Activated CD8-positive, alpha-beta memory T cell treated with anti-CD3 and anti-CD28 coated beads for 48 hours (primary cell): ENCODE measurements at regions not wholly inside any gene's neighbourhood (a gene's known extent, or its start where the extent isn't known, plus 50 kb on each side); places are given as distances from the start of the nearest gene placed in this dataset.

Experiments used
- DNase-seq, 3 experiments: peaks; one replicate each; pipeline ENCODE4 v3.0.0-alpha.2; 2020; ENCODE audit warnings: low read depth in 2 of 3, low spot score in 2 of 3

DNA sequence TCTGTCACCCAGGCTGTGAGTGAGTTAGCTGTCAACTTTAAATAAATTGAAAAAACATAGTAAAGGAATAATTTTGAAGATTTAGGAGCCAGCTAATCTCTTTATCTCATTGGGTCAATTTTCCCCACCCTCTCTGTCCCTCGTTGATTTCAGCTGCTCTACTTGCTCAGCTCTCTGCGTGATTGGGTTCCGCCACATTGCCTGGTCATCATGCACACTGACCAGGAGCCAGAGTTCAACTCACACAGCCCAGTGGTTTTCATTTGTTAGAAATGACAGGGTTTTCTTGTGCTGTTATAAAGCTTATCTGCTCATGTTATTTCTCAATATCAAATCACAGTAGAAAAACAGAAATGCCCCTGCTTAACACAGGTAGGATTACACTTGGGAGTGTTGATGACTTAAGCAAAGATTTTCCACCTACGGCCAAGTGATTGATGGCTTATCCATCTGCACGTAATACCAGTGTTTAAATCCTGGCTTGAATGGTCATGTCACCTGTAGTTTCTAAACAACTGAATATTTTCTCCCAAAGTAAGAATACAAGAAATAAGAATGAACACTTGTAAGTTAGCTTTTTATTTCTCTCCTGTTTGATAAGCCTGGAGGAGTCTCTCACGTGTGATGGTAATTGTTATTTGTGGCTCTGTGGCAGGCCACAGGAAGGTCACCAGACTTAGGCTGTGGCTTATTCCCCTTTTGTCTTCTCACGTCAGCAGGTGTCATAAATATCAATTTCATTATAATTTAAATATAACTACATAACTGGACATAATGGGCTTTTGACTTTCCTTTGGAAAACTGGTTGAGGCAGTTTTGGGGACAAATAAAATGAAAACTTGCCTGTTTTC, 367.2 kb upstream of the DDHD1 start:
- DNase-seq = no peak

DNA sequence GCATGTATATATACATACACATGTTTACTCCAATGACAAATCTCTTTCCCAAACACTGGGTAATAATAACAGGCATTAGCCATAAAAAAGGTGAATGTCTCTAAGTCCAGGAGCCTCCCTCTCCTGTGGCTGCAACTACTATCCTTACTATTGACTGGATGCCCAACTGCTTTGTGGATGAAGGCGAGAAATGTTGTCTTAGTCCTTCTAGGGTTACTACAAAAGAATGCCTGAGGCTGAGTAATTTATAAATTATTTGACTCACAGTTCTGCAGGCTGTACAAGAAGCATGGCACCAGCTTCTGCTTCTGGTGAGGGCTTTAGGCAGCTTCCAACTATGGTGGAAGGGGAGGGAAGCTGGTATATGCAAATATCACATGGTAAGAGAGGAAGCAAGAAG, 366.0 kb upstream of the DDHD1 start:
- DNase-seq = no peak

DNA sequence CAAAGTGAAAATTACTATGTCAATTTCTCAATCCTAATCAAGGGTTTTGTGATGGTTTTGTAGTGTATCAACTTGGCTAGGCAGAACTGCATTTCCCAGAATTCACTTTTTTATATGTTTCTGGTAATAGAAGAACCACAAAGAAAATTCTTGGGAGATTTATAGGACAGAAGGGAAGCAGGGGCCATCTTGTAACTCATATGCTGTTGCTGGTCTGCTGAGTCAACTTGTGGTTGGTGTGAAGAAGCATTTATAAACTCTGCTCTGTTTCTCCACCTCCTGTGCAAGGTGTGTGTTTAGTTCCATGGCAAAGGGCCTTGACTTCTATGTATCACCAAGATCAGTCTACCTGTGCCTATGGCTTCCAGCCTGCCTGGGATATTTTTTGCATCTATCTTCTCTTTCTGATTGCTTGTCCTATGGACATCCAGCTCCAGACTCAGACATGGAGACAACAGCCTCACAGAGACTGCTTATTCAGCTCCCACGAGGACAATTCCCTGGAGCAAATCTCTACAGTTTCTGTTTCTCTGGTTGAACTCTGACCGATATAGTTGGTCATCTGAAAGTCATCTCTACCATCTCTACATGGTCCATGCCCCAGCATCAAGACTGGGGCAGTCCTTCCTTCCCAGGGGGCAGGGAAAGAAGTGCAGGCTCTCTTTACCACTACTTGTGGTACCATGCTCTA, 364.3 kb upstream of the DDHD1 start:
- DNase-seq = no peak

DNA sequence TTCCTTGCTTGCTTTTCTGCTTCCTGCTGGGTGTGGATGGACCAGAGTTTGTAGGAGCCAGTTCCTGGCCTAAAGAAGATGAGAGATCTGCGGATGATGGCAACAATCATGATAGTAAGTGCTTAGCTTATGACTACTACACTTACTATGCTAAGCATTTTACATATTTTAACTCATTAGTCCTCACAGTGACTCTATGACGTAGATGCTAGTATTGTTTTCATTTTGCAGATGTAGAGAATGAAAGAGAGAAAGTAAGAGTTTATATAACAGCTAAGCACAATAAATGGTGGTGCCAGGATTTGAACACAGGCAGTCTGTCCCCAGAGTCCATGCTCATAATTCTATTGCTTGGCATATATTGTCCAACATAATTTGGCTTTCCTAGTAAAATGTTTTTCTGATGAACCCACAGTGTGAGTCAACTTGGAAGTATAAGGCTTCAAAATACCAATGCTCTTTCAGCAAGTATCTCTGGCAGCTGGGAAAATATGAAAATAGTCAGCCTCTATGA, 363.2 kb upstream of the DDHD1 start:
- no peak for DNase-seq

DNA sequence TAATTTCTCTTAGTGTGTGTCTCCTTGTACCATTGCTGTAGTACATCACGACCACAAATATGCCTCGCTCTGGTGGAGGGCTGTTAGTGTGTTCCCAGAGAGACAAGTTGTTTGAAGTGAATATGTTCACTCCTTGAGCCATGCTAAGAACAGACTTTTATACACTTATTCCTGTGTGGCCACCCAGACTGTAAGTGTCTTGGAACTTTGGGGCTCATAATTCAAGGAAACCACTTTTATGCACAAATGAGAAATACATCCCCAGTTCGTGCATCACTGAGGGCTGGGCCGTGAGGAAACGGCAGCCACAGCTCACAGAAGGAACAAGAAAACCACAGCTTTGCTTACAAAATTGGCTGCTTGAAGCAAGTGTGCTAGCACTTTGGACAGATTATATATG, 362.2 kb upstream of the DDHD1 start:
- no peak for DNase-seq

DNA sequence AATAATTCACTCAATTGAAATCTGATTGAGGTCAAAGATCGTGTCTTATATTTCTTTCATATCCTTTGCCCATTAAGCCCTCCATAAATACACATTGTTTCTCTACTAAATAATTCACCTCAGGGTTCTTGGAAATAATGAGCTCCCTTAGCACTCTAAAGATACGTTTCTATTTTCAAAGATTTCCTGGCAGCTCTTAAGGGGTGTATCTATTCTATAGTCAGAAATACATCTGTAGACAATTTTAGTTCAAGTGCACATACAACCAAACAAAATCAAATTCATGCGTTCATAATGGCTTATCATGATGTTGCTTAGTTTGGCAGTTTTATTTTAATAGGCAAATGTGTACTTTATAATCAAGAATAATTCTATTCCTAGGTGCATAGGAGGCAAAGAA, 361.1 kb upstream of the DDHD1 start:
- DNase-seq = no peak

DNA sequence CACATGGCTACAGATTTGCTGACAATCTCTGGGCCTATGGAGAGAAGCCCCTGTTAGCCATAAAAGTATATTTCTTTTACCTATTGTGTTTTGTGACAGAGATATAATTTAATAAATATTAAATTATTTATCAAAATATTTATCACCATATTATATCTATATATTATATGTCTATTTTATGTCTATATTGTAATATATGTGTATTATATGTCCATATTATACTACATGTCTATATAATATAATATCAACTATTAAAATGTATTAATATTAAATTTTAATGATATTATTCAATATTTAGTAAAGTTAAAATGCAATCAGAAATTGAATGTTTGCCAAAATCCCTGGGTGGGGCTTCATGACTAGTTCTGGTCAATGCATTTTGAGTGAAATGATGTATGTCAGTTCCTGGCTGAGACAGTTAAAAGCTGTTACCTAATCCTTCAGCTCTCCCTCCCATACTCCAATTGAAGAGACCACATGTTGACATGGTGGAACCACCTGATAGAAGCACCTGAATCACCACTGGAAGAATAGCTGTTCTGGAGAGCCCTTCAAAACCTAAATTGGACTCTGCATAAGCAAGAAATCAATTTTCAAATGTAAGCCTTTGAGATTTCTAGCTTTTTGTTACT, 357.3 kb upstream of the DDHD1 start:
- DNase-seq = no peak

DNA sequence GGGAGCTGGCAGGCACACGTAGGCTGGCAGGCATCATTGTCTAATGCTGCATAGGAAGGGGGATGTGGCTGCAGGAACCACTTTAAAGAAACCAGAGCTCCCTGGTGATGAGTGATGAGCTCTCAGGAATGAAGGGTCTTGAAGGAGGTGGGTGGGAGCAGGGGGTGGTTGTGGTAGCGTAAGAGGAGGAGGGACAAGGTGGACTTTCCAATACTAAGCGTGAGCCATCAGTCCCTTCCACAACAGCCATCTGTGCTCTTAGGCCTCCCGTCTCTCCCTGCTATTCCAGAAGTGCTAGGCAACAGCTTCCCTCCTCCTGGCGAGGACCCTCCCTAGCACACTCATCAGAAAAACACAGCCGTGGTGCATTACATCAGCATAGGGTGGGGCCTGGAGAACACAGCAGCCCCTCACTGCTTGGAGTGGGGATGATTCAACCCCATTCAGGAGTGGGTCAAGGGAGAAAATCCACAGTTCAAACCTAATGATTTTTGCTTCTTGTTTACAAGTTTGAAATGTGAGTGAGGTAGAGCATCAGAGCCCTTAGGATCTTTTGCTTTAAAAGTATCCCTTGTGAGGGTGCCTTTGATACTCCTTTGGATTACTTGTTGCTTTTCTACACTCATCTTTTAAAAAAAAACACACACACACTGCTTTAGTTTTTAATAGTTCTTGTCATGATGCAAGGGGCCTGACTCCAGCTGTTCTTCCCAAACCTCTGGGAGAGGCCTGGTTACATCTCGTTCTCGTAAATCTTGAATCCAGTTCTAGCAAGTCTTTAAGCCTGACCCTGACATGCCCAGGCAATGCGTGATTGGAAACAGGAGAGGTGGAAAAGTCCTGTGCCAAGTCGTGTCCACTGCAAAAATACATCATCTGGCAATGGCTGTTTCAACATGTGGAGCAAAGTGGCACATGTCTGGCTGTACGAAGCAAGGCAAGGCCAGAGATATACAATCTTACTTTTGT, 356.4 kb upstream of the DDHD1 start:
- no peak for DNase-seq

DNA sequence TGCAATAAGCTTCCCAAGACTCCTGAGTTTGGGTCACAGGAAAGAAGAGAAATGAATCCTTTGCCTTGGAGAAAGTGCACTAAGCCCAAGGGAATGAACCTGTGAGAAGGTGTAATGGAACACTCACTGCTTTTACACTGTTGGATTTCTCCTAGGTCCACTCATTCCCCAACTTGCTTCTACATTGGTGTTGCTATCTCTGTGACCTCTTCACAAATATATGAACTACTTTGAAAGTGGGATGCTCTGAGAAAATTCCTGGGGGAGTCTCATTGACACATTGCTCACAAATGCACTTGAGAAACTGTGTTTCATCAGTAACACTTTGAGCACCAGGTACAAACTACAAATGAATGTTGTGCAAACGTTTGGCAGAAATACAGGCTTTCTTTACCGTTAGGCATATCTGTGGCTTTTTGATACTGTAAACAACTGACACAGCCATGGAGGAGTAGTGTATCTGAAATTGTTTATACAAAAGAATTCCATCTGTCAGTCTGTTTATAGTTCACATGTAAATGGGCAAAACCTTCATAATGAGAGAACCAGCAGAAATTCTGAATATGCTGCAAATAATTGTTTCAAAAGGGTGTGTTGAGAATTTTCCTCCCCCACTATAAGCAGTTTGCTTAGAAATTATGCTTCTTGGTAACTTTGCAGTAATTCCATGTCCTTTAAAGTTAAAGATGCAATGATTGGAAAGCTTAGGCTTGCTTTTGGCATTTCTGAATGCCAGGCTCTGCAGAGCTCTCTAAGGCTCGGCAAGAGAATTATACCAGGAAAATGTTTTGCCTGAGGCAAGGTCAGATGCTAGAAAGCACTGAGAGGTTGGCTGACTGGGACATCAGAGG, 348.5 kb upstream of the DDHD1 start:
- DNase-seq = no peak

DNA sequence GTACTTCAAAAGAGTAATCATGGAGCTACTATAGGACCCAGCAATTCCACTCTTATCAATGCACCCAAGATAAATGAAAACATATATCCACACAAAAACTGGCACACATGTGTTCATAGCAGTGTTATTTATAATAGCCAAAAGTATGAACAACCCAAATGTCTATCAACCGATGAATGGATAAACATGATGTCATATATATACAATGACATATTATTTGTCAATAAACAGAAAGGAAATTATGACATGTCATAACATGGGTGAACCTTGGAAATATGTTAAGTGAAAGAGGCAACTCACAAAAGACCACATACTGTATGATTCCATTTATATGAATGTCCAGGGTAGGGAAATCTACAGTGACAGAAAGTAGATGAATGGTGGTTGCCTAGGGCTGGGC, 347.1 kb upstream of the DDHD1 start:
- DNase-seq = no peak

DNA sequence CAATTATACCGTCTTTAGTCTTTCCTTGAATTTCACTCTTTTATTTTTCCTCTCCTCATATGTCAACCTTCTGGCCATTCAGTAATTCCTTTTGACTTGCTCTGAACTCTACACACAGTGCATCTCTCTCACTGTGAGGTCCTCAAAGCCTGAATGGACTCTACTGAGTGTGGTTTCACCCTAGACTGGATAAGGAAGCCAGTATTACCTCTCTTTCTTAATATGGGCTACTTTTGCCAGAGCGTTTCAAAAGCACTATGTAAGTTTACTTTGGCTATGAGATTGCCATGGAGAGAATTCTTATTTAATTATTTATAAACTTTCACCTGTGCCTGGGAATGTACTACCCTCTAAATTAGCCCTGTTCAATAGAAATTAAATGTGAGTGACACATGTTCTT, 343.5 kb upstream of the DDHD1 start:
- DNase-seq = no peak

DNA sequence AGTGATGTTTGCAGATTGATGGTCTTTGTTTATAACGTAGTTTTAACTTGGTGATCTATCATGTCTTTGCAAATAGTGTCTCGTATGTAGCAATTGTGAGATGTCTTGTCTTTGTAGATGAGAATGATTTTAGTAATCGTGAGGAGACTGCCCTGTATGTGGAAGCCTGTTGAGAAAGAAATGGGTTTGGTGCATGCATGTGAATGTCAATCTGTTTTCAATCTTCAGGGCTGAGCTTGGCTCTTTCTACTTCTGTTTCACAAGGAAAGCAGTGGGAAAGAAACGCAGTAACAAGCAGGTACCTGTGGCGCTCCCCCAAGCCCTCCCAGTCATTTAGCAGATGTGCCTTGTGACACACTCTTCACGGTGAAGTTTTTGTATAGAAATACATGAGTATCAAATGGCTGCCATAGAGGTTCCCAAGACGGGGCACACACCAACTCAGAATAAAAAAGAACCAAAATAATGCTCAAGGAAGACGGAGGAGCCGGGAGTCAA, 342.8 kb upstream of the DDHD1 start:
- DNase-seq = no peak

DNA sequence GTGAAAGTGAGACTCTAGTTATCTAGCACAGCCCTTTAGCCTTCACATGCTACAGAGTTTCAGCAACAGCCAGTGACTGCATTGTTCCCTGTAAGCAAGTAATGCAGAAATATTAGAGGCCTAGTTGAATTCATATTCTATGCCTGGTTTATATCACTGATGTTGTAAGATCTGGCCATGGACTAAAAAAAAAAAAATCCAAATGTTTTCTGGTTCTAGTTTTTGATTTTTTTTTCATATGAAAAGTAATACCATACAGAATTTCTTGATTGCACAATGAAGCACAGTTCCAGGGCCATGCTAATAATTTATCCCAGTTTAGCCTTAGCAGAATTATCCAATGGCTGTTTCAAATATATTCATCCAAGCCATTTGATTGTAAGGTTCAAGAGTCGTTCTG, 341.5 kb upstream of the DDHD1 start:
- no peak for DNase-seq

DNA sequence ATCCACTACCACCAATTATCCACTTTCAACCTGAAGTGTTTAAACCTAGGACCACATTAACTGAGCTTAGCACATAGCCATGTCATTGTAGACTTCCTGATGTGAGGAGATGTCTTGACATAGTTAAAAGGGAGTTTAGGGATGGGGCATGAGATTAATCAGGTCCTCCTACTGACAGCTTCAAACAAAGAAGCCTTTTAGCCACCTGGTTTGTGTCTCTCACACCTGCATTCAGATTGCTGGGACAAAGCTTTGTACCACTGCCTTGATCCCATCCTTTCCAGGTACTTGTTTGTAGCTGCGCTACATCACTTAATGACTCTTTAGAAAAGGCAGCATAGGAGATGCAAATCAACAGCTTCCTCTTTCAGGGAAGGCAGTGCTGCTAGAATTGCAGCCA, 340.7 kb upstream of the DDHD1 start:
- no peak for DNase-seq

DNA sequence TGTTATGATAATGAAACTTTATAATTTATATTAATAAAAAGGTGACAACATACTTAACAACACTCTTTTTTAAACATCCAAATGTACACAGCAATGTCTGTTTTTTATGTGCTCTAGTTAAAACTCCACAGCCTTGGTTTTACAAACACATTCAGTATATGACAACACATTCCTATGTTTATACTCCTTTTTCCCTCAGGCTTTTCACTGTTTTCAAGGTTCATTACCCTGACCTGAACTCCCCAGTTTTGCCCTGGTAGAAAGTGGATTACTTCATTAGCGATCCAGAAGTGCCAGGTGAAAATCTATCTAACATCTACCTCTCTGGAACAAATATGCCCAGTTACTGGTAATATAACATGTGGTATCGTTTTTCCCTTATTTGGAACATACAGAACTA, 340.2 kb upstream of the DDHD1 start:
- DNase-seq = no peak

DNA sequence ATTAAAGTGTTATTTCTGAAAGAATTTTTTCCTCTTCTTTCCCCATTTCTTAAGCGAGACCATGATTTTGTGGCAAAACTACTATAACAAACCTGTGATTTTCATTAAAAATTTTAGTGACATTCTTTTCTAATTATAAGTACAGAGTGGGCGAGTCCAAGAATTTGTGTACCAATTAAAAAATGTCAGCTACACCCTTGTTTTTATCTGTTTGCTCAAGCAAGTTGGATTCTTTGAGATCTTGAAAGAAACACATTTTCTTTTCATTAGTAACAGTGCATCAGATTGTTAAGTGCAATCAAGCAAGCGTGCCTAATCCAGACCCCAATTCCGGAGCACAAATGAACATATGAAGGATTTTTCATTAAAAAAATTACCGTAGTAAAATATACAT, 338.8 kb upstream of the DDHD1 start:
- DNase-seq = no peak

DNA sequence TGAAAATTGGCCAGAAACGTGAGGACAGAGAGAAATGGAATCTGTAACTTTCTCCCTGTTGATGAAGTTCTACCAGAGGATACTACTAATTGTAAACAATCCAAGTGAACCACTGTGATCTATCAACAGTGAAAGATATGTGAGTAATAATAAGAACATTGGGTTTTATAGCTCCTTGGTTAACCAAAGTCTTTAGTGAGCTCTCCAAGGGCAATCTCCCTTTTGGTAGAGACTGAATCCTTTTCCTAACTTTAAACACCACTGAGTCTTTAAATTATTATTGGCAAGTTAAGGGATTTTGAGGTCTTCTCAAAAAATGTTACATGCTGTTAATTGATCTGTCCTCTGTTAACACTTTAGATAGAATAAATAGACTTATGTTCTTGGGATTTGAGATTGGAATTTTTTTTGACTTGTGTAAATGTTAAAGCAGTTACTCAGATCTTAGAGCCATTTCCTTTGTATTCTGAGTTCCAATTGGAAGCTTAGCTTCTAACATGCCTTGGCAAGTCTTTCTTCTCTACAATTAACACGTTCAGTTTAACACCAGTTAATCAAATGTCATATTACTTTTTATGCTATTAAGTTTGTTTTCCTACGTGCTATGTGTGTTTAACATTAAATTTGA, 338.2 kb upstream of the DDHD1 start:
- DNase-seq = no peak

DNA sequence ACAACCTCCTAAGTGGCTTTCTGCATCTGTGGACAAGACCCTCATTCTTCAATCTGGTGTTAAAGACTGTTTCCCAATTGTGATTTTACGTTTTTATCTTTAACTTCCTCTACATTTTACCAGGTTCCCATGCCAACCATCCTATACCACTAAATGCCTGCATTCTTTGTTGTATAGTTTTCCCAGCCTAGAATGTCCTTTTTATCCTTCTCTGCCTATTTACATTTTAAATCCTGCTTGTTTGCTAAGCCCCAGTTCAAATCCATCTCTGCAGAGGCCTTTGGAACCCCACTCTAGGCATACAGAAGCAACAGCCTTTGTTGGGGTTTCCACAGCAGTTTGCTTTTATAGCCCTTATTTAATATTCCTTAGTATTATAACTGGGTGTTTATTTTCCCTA, 325.1 kb upstream of the DDHD1 start:
- no peak for DNase-seq

DNA sequence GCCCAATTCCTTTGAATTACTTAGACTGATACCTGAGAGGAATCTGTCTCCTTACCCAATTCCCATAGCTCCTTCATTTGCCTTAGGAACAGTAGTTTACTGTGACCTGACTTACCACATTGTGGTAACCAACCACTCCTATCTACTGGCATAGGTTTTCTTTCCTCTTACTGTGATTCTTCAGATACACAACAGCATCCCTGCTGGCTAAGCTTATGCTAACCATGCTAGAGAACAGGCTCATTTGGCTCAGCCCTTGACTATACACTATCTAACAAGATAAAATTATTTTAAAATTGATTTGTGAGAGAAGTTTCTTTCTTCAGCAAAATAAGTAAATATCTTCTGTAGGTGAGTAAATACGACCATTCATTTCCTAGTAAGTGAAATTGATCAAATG, 320.4 kb upstream of the DDHD1 start:
- no peak for DNase-seq
